ENCODE measurements at regions not wholly inside any gene's neighbourhood (a gene's known extent, or its start where the extent isn't known, plus 50 kb on each side); places are given as distances from the start of the nearest gene placed in this dataset.

- no peaks in the 10 kb centered on the region for H3K9me3 ChIP-seq (ENCODE audit: insufficient read depth, low read depth)
- H3K4me2 ChIP-seq = no peak overlapping the region
- intact Hi-C loops (cut with micrococcal nuclease; ENCODE audit: unreplicated experiment) = no loop called here
- H3K4me1 ChIP-seq (replicated peaks; ENCODE audit: insufficient read depth) = no peaks in the 10 kb centered on the region
- no peaks in the 10 kb centered on the region for H3K36me3 ChIP-seq (ENCODE audit: low read depth)
- no TSS peak for BruUV-seq (replicated peaks)
- H2AFZ ChIP-seq = no peak overlapping the region
- H3F3A ChIP-seq (ENCODE audit: insufficient read depth, low read depth) = no peaks in the 10 kb centered on the region
- H3K27ac ChIP-seq = no peak overlapping the region
- no peak for DNase-seq
- POLR2A ChIA-PET (ENCODE audit: unreplicated experiment) = no interaction called here
- H3K79me2 ChIP-seq (ENCODE audit: low read depth) = no peaks in the 10 kb centered on the region
- no peaks in the 10 kb centered on the region for H4K20me1 ChIP-seq (ENCODE audit: insufficient read depth)
- TF ChIP-seq EZH2 (IDR thresholded peaks at IDR 0.05; ENCODE audit: low read depth) (no peak), CTCF (conservative IDR thresholded peaks at IDR 0.05) (no peak)
- no peaks in the 10 kb centered on the region for H3K27me3 ChIP-seq (ENCODE audit: insufficient read depth, low read depth)
- CTCF ChIA-PET = no interaction called here
- no peaks in the 10 kb centered on the region for H3K9me2 ChIP-seq (ENCODE audit: insufficient read depth)
- no peak overlapping the region for H3K4me3 ChIP-seq
These were observed 198.4 kb upstream of the SFRP2 start for GRCh38 chr4:153987291-153987690.

GRCh38 chr4:153976954-153977353, 188.1 kb upstream of the SFRP2 start:
- DNase-seq = no peak
- TF ChIP-seq EZH2 (IDR thresholded peaks at IDR 0.05; ENCODE audit: low read depth) (no peak), CTCF (conservative IDR thresholded peaks at IDR 0.05) (no peak)
- no peak overlapping the region for H3K27ac ChIP-seq
- H3K79me2 ChIP-seq (ENCODE audit: low read depth) = no peaks in the 10 kb centered on the region
- H2AFZ ChIP-seq = no peak overlapping the region
- no peaks in the 10 kb centered on the region for H3K4me1 ChIP-seq (replicated peaks; ENCODE audit: insufficient read depth)
- H4K20me1 ChIP-seq (ENCODE audit: insufficient read depth) = no peaks in the 10 kb centered on the region
- H3K27me3 ChIP-seq (ENCODE audit: insufficient read depth, low read depth) = no peaks in the 10 kb centered on the region
- intact Hi-C loops (cut with micrococcal nuclease; ENCODE audit: unreplicated experiment) = no loop called here
- no peak overlapping the region for H3K4me2 ChIP-seq
- BruUV-seq (replicated peaks) = no TSS peak
- POLR2A ChIA-PET (ENCODE audit: unreplicated experiment) = no interaction called here
- no peaks in the 10 kb centered on the region for H3K9me2 ChIP-seq (ENCODE audit: insufficient read depth)
- H3K9me3 ChIP-seq (ENCODE audit: insufficient read depth, low read depth) = no peaks in the 10 kb centered on the region
- CTCF ChIA-PET = no interaction called here
- no peak overlapping the region for H3K4me3 ChIP-seq
- no peaks in the 10 kb centered on the region for H3K36me3 ChIP-seq (ENCODE audit: low read depth)
- no peaks in the 10 kb centered on the region for H3F3A ChIP-seq (ENCODE audit: insufficient read depth, low read depth)

GRCh38 chr4:153974452-153974851, 185.6 kb upstream of the SFRP2 start:
- Histone ChIP-seq H3K36me3 (ENCODE audit: low read depth) (no peaks in the 10 kb centered on the region), H4K20me1 (ENCODE audit: insufficient read depth) (no peaks in the 10 kb centered on the region), H3K9me3 (ENCODE audit: insufficient read depth, low read depth) (no peaks in the 10 kb centered on the region), H3K4me2 (no peak overlapping the region), H2AFZ (no peak overlapping the region), H3F3A (ENCODE audit: insufficient read depth, low read depth) (no peaks in the 10 kb centered on the region), H3K79me2 (ENCODE audit: low read depth) (no peaks in the 10 kb centered on the region), H3K9me2 (ENCODE audit: insufficient read depth) (no peaks in the 10 kb centered on the region), H3K27me3 (ENCODE audit: insufficient read depth, low read depth) (no peaks in the 10 kb centered on the region), H3K4me3 (no peak overlapping the region), H3K4me1 (replicated peaks; ENCODE audit: insufficient read depth) (no peaks in the 10 kb centered on the region), H3K27ac (no peak overlapping the region)
- CTCF ChIA-PET = no interaction called here
- BruUV-seq (replicated peaks) = no TSS peak
- intact Hi-C loops (cut with micrococcal nuclease; ENCODE audit: unreplicated experiment) = no loop called here
- POLR2A ChIA-PET (ENCODE audit: unreplicated experiment) = no interaction called here
- no peak for DNase-seq
- TF ChIP-seq CTCF (conservative IDR thresholded peaks at IDR 0.05) (no peak), EZH2 (IDR thresholded peaks at IDR 0.05; ENCODE audit: low read depth) (no peak)
